HG03095 (cell line): ENCODE measurements at regions not wholly inside any gene's neighbourhood (a gene's known extent, or its start where the extent isn't known, plus 50 kb on each side); places are given as distances from the start of the nearest gene placed in this dataset.
"Not testable (repeated sequence)": the region's sequence is repeated elsewhere in the genome, so short reads cannot be mapped to it uniquely, and the experiment has no call there.

ENCODE experiments used
- ATAC-seq: cut with Tn5 transposase; IDR thresholded peaks from one replicate; pipeline ENCODE4 v1.9.1; 2021; ENCODE audit warnings: moderate library complexity; ENCODE audit not compliant: unreplicated experiment

DNA sequence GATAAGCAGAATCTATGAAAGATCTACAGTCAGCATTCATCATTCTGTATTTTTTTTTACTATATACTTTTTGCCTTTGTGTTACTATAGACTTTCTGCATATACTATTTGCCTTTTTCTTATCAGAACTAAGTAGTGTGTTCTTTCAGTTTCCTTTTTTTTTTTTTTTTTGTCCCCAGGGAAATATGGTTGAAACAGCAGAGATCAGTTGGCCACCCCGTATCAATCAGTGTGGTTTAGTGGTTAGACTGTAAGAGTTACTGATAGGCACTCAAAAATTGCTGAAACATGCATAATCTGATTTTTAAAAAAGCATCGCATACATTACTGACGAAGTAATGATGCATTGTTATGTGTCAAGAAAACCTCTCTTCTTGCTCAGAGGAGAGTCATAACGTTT is 990.8 kb upstream of the EDIL3 start:
- ATAC-seq, result no peak

DNA sequence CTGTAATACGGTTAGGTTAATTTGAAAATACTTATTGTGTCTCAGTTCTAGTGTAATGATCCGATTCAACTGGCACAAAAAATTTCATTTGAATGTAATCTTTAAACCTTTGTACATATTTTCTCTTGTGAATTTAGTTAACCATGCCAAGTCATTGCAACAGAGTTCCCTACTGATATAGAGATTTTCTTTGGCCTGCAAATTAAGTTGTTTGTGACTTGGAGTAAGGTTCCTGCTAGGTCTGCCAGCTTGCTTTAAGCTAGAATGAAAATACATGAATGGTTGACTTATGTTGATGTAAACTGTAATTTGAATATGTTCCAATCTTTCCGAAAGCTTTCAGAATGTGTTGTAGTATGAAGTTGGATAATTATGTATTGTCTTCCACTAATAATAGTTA is 1004.1 kb upstream of the EDIL3 start:
- no peak for ATAC-seq

DNA sequence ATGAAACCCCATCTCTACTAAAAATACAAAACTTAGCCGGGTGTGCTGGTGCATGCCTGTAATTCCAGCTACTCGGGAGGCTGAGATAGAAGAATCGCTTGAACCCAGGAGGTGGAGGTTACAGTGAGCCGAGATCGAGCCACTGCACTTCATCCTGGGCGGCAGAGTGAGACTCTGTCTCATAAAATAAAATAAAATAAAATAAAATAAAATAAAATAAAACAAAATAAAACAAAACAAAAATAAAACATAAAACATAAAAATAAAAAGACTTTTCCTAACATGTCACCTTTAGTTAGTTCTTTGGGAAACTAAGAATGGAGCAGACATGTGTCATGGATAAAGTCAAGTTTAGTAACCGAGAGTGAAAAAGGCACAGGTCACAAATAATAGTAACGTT is 1007.6 kb upstream of the EDIL3 start:
- not testable (repeated sequence) for ATAC-seq

DNA sequence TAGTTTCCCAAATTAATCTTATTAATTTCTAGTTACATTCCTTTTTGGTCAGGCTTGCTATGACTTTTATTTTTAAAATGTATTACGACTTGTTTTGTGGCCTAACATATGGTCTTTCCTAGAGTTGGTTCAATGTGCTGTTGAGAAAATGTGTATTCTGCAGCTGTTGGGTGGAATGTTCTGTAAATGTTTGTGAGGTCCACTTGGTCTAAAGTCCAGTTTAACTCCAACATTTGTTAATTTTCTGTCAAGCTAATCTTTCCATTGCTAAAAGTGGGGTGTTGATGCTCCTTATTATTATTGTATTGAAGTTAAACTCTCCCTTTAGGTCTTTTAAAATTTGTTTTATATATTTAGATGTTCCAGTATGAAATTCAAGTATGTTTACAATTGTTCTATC is 1010.8 kb upstream of the EDIL3 start:
- no peak for ATAC-seq

DNA sequence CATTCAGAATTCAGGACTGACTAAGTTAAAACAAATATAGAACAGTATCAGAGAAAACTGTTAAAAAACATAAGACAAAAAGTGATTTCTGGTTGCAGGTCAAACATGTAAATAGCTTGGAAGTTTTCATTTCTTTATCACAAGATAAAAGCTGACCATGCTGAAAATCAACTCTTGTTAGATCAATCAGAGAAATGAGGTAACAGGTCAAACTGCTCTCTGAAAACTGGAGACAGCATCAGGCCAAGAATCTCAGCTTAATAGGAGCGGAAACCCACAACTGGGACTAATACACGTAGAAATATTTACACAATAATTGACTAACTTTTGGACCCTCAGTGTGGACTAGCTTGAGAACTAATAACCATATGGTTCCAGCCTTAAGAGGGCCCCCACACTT is 1012.8 kb upstream of the EDIL3 start:
- no peak for ATAC-seq

DNA sequence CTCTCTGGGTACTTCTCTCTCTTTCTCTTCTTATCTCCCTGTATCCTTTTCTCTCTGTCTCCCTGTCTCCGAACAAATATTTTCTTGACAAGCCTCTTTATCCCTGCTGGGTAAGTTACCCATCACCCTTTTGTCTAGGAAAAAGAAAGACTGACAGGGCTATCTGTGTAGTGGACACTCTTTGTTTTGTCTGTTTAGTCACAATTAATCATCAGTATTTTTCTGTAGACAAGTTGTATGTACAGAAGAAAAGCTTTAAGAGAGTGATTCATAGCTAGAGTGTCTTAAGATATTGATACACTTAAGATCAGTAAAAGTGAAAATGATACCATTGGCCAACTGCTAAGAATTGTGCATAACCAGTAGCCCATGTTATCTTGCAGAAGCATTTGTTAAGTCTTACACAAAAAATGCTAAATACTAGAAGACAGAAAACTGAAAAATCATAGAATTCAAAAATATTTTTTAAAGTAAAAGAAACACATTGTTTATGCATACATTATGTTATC is 1043.8 kb upstream of the EDIL3 start:
- ATAC-seq, result no peak

DNA sequence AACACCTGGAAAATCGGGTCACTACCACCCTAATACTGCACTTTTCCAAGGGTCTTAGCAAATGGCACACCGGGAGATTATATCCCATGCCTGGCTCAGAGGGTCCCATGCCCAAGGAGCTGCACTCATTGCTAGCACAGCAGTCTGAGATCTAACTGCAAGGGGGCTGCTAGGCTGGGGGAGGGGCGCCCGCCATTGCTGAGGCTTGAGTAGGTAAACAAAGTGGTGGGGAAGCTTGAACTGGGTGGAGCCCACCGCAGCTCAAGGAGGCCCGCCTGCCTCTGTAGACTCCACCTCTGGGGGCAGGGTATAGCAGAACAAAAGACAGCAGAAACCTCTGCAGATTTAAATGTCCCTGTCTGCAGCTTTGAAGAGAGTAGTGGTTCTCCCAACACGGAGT is 1047.0 kb upstream of the EDIL3 start:
- ATAC-seq, result not testable (repeated sequence)

DNA sequence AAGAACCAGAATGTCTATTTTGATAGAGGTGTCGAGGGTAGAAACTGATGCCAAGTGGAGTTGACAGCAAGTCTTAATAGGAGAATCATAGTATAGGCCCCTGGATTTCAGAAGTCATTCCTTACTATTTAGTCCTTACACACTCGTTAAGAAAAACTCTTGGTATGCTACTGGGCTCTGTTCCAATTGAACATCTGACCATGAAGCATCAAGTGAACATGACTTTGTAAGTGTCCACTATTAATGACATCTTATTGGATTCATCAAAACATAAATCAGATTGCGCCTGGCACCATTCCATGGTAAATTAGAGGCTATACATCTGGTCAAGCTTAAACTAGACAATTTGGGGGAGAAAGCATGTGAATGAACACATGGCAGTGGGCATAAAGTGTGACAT is 1056.5 kb upstream of the EDIL3 start:
- ATAC-seq, result no peak

DNA sequence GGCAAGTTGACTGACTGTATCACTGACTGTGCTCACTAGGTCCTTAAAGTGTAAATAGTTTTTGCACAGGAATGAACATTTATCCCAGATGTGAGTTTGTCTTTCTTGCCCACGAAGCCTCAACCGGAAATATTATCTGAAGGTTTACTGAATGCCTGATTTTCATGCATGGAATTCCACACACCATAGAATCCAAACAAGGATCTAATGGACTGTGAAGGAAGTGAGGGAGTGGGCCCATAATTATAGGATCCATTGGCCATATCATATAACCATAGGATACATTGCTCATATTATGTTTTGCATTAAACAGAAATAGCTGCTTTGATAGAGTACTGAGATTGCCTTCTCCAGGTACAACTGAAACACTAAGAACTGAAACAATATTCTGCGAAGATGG is 1057.2 kb upstream of the EDIL3 start:
- ATAC-seq, result no peak

DNA sequence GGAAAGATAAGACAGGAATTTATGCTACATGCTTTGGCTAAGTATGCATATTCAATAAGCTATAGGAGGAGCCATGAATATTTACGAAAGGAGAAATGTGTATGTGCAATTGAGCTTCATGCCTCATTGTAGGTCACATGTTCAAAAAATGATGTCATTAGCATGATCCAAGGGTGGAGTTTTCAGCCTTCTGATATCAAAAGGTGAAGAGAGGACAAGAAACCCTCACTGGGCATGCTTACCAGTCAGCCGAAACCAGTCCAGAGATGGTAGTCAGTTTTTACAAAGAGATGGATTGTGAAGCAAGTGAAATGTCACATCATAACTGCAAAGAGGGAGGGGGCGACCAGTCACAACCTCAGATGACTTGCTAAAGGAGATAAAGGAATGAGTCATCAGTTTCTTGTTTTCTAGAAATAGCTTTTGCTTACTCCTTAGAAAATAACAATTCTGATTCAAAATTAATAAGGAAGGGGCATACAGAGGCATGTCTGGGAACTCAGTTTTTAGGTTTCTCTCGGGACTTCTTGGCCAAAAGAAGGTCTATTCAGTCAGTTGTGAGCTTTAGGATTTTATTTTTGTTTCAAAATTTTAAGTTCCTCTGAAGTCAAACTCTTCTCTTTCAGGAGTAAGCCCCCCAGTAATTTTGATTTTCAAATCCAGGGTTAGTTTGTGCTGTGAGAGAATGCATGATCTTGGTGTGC is 1067.8 kb upstream of the EDIL3 start:
- no peak for ATAC-seq

DNA sequence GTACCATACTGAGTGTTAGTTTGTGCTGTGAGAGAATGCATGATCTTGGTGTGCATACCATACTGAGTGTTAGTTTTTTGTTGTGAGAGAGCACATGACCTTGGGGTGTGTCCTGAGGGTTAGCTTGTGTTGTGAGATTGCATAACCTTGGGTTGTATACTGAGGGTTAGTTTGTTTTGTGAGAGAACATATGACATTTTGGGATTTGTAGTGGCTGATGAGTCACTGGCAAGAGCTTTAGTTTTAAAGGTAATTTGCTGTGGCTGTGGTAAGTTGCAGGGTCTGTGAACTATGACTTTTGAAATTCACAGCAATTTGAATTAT is 1068.3 kb upstream of the EDIL3 start:
- ATAC-seq, result no peak

DNA sequence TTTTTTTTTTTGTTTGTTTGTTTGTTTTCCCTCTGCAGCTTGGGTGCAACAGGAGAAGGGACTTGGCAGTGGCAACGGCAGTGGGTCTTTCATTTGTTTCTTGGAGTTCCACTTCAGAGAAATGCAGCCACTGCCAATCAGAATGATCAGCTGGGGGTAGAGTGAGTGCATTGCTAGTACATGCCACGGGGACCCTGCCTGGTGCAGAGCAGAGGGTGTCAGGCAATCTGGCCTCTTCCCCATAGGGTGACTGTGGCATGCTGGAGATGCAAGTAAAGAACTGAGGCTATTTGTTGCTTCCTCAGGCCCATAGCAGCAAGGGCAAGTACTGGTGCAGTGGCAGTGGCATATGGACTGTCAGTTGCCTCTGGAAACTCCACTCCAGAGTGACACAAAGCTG is 1073.6 kb upstream of the EDIL3 start:
- no peak for ATAC-seq

DNA sequence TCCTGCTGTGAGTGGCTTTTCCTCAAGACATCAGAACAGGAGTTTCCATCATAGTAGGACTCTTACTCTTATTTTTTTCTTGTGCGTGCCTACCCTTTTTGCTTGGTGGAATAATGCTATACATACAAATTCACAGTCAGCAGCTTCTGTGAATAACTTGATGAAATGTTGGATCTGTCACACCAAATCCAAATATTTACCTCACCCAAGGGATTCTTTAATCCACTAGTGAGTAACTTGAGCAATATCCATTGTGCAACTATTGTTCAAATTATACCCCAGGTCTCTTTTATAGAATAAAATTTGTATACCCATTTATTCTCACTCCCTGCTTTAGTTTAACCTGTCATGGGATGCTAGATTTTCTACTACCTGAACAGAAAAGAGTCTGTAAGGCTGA is 1078.3 kb upstream of the EDIL3 start:
- no peak for ATAC-seq

DNA sequence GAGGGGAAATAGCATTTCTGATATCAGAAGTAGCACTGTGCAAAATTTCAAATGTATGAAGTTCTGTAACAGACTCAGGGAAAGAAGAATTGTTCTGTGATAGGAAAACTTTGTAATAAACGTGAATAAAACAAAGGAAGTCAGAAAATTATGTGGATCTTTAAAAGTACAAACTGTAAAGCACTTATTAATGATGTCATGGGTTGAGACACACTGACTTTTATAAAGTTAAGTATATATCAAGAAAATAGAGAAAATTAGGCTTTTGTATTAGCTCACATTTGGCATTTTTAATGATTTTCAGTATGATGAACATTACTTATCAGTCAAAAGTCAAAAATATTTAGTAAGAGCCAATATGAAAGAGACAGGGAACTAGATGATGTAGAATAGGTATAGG is 1081.7 kb upstream of the EDIL3 start:
- ATAC-seq, result no peak

DNA sequence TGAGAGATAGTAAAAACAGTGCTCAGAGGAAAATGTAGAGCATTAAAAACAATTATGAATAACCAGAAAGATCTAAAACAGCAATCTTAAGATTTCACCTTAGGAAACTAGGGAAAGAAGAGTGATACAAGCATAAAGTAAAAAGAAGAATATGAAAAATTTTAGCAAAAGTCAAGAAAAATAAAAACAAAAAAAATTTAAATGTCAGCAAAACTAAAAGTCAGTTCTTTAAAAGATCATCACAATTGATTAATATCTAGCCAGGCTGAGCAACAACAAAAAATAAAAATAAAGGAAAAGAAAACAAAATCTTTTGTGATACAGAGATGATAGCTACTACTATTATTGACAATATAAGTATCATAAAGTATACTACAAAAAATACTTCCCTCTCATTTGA is 1088.1 kb upstream of the EDIL3 start:
- ATAC-seq, result no peak

DNA sequence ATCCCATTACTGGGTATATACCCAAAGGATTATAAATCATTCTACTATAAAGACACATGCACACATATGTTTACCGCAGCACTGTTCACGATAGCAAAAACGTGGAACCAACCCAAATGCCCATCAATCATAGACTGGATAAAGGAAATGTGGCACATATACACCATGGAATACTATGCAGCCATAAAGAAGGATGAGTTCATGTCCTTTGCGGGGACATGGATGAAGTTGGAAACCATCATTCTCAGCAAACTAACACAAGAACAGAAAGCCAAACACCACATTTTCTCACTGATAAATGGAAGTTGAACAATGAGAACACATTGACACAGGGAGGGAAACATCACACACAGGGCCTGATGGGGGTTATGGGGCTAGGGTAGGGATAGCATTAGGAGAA is 1090.5 kb upstream of the EDIL3 start:
- ATAC-seq, result not testable (repeated sequence)

DNA sequence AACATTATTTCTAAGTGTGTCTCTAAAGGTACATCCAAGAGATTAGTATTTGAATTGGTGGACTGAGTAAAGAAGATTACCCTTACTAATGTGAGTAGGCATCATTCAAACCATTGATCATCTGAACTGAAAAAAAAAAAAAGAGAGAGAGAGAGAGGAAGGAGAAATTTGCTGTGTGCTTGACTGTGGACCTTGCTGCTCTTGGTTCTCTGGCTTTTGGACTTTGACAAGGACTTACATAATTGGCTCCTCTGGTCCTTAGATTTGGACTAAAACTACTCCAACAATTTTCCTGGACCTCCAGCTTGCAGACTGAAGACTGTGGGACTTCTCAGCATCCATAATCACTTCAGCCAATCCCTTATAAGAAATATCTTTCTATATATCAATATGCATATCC is 1091.9 kb upstream of the EDIL3 start:
- no peak for ATAC-seq

DNA sequence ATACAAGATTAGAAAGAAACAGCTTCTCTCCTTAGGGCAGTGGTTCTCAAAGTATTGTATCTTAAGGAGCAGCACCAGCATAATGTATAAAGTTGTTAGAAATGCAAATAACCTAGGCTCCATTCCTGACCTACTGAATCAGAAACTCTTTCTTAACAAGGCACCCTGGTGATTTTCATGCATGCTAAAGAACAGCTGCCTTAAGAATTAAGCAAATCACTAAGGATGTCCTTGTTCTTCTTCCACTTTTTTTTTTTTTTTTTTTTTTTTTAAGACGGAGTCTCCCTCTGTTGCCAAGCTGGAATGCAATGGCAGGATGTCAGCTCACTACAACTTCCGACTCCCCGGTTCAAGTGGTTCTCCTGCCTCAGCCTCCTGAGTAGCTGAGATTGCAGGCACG is 1095.2 kb upstream of the EDIL3 start:
- ATAC-seq, result no peak

DNA sequence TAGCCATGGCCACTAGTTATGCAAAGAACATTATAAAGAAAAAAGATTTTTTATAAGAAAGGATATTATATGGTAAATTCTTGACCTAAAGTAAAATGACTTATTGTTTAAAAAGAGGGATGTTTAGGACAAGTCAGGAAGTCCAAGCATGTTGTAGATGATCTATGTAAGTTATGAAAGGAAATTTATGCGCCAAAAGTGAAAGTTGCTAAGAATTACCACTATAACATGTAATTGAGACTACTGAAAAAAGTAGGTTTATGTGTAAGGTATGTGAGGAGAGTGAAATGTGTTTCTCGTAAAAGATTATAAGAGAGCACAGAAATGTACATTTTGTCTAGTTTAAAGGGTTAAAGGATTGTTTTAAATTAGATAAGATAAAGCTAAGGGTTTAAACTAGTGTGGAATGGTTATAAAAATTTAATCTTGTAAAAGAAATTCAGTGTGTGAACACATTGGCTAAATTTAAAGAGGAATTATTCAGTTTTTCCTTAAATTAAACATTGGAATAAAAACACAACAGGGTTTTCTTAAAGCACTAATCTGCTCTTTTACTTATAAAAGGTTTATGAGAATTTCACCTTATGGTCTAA is 1100.4 kb upstream of the EDIL3 start:
- ATAC-seq, result no peak

DNA sequence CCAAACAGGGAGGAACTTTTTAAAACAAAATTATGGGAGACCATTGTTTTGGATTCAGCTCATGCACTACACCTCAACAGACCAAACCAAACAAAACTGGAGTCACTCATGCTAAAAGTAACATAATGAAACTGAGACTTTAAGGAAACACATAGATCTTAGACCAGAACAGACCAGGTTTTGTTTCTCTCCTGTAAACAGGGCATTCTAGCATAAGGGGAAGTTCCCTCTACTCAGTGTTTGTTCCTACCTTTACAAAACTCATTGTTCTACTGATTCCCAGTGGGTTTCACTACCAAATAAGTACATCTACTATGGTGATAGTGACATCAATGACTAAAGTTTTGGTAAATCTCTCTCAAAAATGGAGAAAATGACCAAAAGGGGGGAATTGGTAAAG is 1103.6 kb upstream of the EDIL3 start:
- no peak for ATAC-seq

DNA sequence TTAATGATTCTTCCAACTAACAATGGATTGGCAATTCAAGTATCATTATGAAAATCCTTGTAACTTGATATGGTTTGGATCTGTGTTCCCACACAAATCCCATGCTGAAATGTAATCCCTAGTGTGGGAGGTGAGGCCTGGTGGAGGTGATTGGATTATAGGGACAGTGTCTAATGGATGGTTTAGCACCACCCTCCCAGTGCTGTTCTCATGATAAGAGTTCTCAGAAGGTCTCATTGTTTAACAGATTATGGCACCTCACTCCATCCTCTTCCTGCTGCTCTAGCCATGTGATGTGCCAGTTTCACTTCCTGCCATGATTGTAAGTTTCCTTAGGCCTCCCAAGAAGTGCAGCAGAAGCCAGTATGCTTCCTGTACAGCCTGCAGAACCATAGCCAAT is 1116.2 kb upstream of the EDIL3 start:
- no peak for ATAC-seq

DNA sequence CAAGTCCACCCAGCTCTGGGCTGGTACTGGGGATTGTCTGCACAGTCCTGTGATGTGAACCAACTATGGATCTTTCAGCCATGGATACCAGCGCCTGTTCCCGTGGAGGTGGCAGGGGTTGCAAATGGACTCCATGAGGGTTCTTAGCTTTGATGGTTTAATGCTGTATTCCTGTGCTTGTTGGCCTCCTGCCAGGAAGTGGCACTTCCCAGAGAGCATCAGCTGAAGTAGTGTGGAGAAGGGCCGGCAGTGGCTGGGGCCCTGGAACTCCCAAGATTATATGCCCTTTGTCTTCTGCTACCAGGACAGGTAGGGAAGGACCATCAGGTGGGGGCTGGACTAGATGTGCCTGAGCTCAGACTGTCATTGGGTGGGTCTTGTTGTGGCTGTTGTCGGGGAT is 1104.8 kb upstream of the COX7C start:
- no peak for ATAC-seq

DNA sequence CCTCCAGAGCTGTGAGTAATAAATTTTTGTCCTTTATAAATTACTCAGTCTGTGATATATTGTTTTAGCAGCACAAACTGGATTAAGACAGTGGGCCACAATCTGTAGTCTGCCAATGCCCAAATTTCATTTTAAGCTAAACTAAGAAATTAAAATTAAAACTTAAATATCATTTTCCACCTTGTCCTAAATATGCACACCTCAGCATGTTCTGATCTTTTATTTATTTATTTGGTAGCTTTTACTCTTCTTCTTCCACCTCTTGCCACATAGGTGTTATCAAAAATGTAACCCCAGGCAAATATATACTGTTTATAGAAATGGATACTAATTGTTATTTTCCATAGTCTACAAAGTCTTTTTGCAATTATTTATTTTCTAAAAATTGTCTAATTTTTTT is 1102.2 kb upstream of the COX7C start:
- ATAC-seq, result no peak
